OCI-LY7 (cell line): ENCODE measurements at regions not wholly inside any gene's neighbourhood (a gene's known extent, or its start where the extent isn't known, plus 50 kb on each side); places are given as distances from the start of the nearest gene placed in this dataset.

ENCODE experiments used
- BruUV-seq: library from RNA; stranded (reverse); fragments of 400-500 nt; replicated peaks from 2 replicates; lab custom pipeline; 2021; lab: Mats Ljungman, UMichigan
- CTCF ChIA-PET: fragments of 300-600 bp; sonication (Branson Sonifier 250); formaldehyde crosslinking; loops from one replicate; lab custom pipeline; 2022; ENCODE audit warnings: antibody characterized with exemption; ENCODE audit not compliant: unreplicated experiment; lab: Charles Lee
- POLR2A ChIA-PET: fragments of 300-600 bp; sonication (Branson Sonifier 250); formaldehyde crosslinking; loops from one replicate; lab custom pipeline; 2022; ENCODE audit warnings: antibody characterized with exemption; lab: Charles Lee
- DNase-seq: peaks from one replicate; pipeline ENCODE4 v3.0.0-alpha.2; 2015; ENCODE audit warnings: low spot score
- H2AFZ ChIP-seq: fragments of 200-600 bp; sonication (generic), shearing (Covaris generic); 2 replicates; pipeline ENCODE4 v1.6.1; 2014; ENCODE audit warnings: mild to moderate bottlenecking, antibody characterized with exemption, low read length, moderate library complexity
- H3K27ac ChIP-seq: fragments of 200-600 bp; sonication (generic); 2 replicates; pipeline ENCODE4 v1.5.1; 2014; ENCODE audit warnings: mixed run types, low read depth, mild to moderate bottlenecking, moderate library complexity, low read length, inconsistent platforms; ENCODE audit not compliant: poor library complexity, severe bottlenecking
- H3K36me3 ChIP-seq: fragments of 200-600 bp; sonication (generic); 2 replicates; pipeline ENCODE4 v1.6.1; 2014; ENCODE audit warnings: mild to moderate bottlenecking, antibody characterized with exemption, low read length, moderate library complexity, mixed read lengths; ENCODE audit not compliant: insufficient read depth
- H3K4me1 ChIP-seq: fragments of 200-600 bp; sonication (generic); 2 replicates; pipeline ENCODE4 v1.5.1; 2014; ENCODE audit warnings: mild to moderate bottlenecking, low read length; ENCODE audit not compliant: insufficient read depth, poor library complexity, severe bottlenecking
- H3K4me2 ChIP-seq: fragments of 200-600 bp; sonication (generic); 2 replicates; pipeline ENCODE4 v1.6.1; 2014; ENCODE audit warnings: mild to moderate bottlenecking, low read length
- H3K4me3 ChIP-seq: fragments of 200-600 bp; sonication (generic); 2 replicates; pipeline ENCODE4 v1.5.1; 2014; ENCODE audit warnings: mild to moderate bottlenecking, low read depth, low read length; ENCODE audit not compliant: poor library complexity, severe bottlenecking
- H3K79me2 ChIP-seq: fragments of 200-600 bp; sonication (generic); 2 replicates; pipeline ENCODE4 v1.6.1; 2016; ENCODE audit warnings: low read depth, mild to moderate bottlenecking, low read length, moderate library complexity, mixed read lengths; ENCODE audit not compliant: insufficient read depth
- H3K9me2 ChIP-seq: fragments of 200-600 bp; sonication (generic); 2 replicates; pipeline ENCODE4 v1.6.1; 2016; ENCODE audit warnings: mild to moderate bottlenecking, low read length, mixed read lengths; ENCODE audit not compliant: insufficient read depth
- H3K9me3 ChIP-seq: fragments of 200-600 bp; sonication (generic); 2 replicates; pipeline ENCODE4 v1.6.1; 2014; ENCODE audit warnings: mild to moderate bottlenecking, mixed run types, low read length, mixed read lengths
- H4K20me1 ChIP-seq: fragments of 200-600 bp; sonication (generic); 2 replicates; pipeline ENCODE4 v1.6.1; 2014; ENCODE audit warnings: mild to moderate bottlenecking, antibody characterized with exemption, low read length, moderate library complexity, mixed read lengths; ENCODE audit not compliant: insufficient read depth
- CTCF ChIP-seq: fragments of 200-600 bp; sonication (generic); conservative IDR thresholded peaks from 2 replicates; pipeline ENCODE4 v1.5.1; 2014; ENCODE audit warnings: mild to moderate bottlenecking, antibody characterized with exemption, low read length, moderate library complexity, mixed read lengths
- EZH2phosphoT487 ChIP-seq: fragments of 200-600 bp; sonication (generic); IDR thresholded peaks from 2 replicates; pipeline ENCODE4 v1.6.1; 2018; ENCODE audit warnings: low read depth, borderline replicate concordance, mild to moderate bottlenecking, mixed run types, antibody characterized with exemption, low read length, moderate library complexity, mixed read lengths
- intact Hi-C: fragments of 100-400 bp; cut with micrococcal nuclease; formaldehyde crosslinking; loops from one replicate; pipeline ENCODE4 v1.10.0; 2022; ENCODE audit not compliant: unreplicated experiment

- ChIA-PET CTCF (no interaction called here), POLR2A (interaction anchor here (0.7 kb wide), 1 partner anchor 19 kb away, joined by 3 read pairs; no protein-coding TSS in a partner anchor)
- no peaks in the 10 kb centered on the region for H4K20me1 ChIP-seq
- no peak overlapping the region for H3K27ac ChIP-seq
- BruUV-seq = no TSS peak
- no peak overlapping the region for H3K4me2 ChIP-seq
- no peak overlapping the region for H3K4me3 ChIP-seq
- H3K79me2 ChIP-seq = no peaks in the 10 kb centered on the region
- no peaks in the 10 kb centered on the region for H3K9me3 ChIP-seq
- no peak for DNase-seq
- TF ChIP-seq EZH2phosphoT487 = no peak
- no peak for TF ChIP-seq CTCF
- H3K9me2 ChIP-seq = no peaks in the 10 kb centered on the region
- H3K4me1 ChIP-seq = peaks cover 3% of the 10 kb centered on the region
- no peaks in the 10 kb centered on the region for H3K36me3 ChIP-seq
- intact Hi-C loops = no loop called here
- H2AFZ ChIP-seq = no peak overlapping the region
These were observed 160.0 kb downstream of the RMI1 start for GRCh38 chr9:84140535-84141101.

- Histone ChIP-seq H3K4me2 (no peak overlapping the region), H3K36me3 (no peaks in the 10 kb centered on the region), H3K4me3 (no peak overlapping the region), H3K27ac (no peak overlapping the region), H3K79me2 (no peaks in the 10 kb centered on the region), H2AFZ (no peak overlapping the region), H4K20me1 (no peaks in the 10 kb centered on the region), H3K4me1 (peaks cover 3% of the 10 kb centered on the region), H3K9me3 (no peaks in the 10 kb centered on the region), H3K9me2 (no peaks in the 10 kb centered on the region)
- intact Hi-C loops = no loop called here
- POLR2A ChIA-PET = no interaction called here
- TF ChIP-seq CTCF (no peak), EZH2phosphoT487 (no peak)
- no peak for DNase-seq
- CTCF ChIA-PET = no interaction called here
- no TSS peak for BruUV-seq
These were observed 161.3 kb downstream of the RMI1 start for GRCh38 chr9:84141741-84142370.

GRCh38 chr9:84145031-84145430, 164.4 kb downstream of the RMI1 start:
- no peak overlapping the region for H3K4me2 ChIP-seq
- no peak for DNase-seq
- H3K79me2 ChIP-seq = no peaks in the 10 kb centered on the region
- no peaks in the 10 kb centered on the region for H3K36me3 ChIP-seq
- no peak overlapping the region for H3K27ac ChIP-seq
- TF ChIP-seq CTCF = no peak
- H3K4me3 ChIP-seq = no peak overlapping the region
- no peaks in the 10 kb centered on the region for H3K4me1 ChIP-seq
- intact Hi-C loops = no loop called here
- no peaks in the 10 kb centered on the region for H3K9me2 ChIP-seq
- CTCF ChIA-PET = no interaction called here
- H4K20me1 ChIP-seq = no peaks in the 10 kb centered on the region
- no peaks in the 10 kb centered on the region for H3K9me3 ChIP-seq
- no TSS peak for BruUV-seq
- POLR2A ChIA-PET = no interaction called here
- no peak overlapping the region for H2AFZ ChIP-seq
